ENCODE measurements at regions not wholly inside any gene's neighbourhood (a gene's known extent, or its start where the extent isn't known, plus 50 kb on each side); places are given as distances from the start of the nearest gene placed in this dataset.
"Not testable (repeated sequence)": the region's sequence is repeated elsewhere in the genome, so short reads cannot be mapped to it uniquely, and the experiment has no call there.

- Histone ChIP-seq H3K27me3 (peaks cover 0 to 4% (median 0%) of the 10 kb centered on the region in 4 donors), H3K4me3 (no peak overlapping the region), H3K27ac (no peak overlapping the region), H3K9me3 (no peaks in the 10 kb centered on the region), H3K4me1 (peaks cover 0 to 9% (median 5%) of the 10 kb centered on the region in 3 donors), H3K36me3 (no peaks in the 10 kb centered on the region)
- DNase-seq = no peak
- intact Hi-C loops (cut with DNase I) = no loop called here
- WGBS, 2 donors = 50 to 77% methylated on average over 1 of the region's 1 CpG
- no peak for TF ChIP-seq POLR2A (IDR thresholded peaks at IDR 0.05)
- no peak for TF ChIP-seq CTCF (IDR thresholded peaks at IDR 0.05)
These were observed 266.3 kb upstream of the AGAP1 start for GRCh38 chr2:235227590-235227989.

- H3K9me3 ChIP-seq; H3K4me3 ChIP-seq; DNase-seq; H3K27me3 ChIP-seq; H3K27ac ChIP-seq; H3K36me3 ChIP-seq; H3K4me1 ChIP-seq; intact Hi-C loops (cut with DNase I): not testable (repeated sequence)
- WGBS, 2 donors = 88 to 92% methylated on average over 3 of the region's 3 CpGs
These were observed 265.4 kb upstream of the AGAP1 start for GRCh38 chr2:235228422-235228821.

GRCh38 chr2:235229236-235229635 is 264.6 kb upstream of the AGAP1 start:
- intact Hi-C loops (cut with DNase I) = no loop called here
- 52 to 57% methylated on average over 2 to 3 of the region's 3 CpGs for WGBS, 2 donors

GRCh38 chr2:235230821-235231601 is 262.8 kb upstream of the AGAP1 start:
- TF ChIP-seq POLR2A (IDR thresholded peaks at IDR 0.05) = no peak
- no peak for TF ChIP-seq CTCF (IDR thresholded peaks at IDR 0.05)
- no peak for DNase-seq
- intact Hi-C loops (cut with DNase I) = no loop called here
- Histone ChIP-seq H3K27me3 (peaks cover 0 to 4% (median 0%) of the 10 kb centered on the region in 4 donors), H3K27ac (no peak overlapping the region), H3K9me3 (no peaks in the 10 kb centered on the region), H3K4me3 (no peak overlapping the region), H3K36me3 (no peaks in the 10 kb centered on the region), H3K4me1 (peaks cover 0 to 9% (median 5%) of the 10 kb centered on the region in 3 donors)
- WGBS, 2 donors = 58% methylated on average over 8 of the region's 8 CpGs

More at GRCh38 chr2:235229236-235229635, 264.6 kb upstream of the AGAP1 start:
- Histone ChIP-seq H3K9me3 (no peaks in the 10 kb centered on the region), H3K27me3 (peaks cover 0 to 4% (median 0%) of the 10 kb centered on the region in 4 donors), H3K36me3 (no peaks in the 10 kb centered on the region), H3K4me1 (peaks cover 0 to 9% (median 5%) of the 10 kb centered on the region in 3 donors), H3K27ac (no peak overlapping the region), H3K4me3 (no peak overlapping the region)
- no peak for TF ChIP-seq CTCF (IDR thresholded peaks at IDR 0.05)
- no peak for TF ChIP-seq POLR2A (IDR thresholded peaks at IDR 0.05)
- no peak for DNase-seq

- Histone ChIP-seq H3K4me3 (no peak overlapping the region), H3K4me1 (peaks cover 0 to 9% (median 5%) of the 10 kb centered on the region in 3 donors), H3K9me3 (no peaks in the 10 kb centered on the region), H3K36me3 (no peaks in the 10 kb centered on the region), H3K27ac (no peak overlapping the region), H3K27me3 (no peaks in the 10 kb centered on the region)
- TF ChIP-seq POLR2A (IDR thresholded peaks at IDR 0.05) = no peak
- no peak for TF ChIP-seq CTCF (IDR thresholded peaks at IDR 0.05)
- 78 to 82% methylated on average over 11 to 13 of the region's 20 CpGs for WGBS, 2 donors
- intact Hi-C loops (cut with DNase I) = no loop called here
- DNase-seq = no peak
These were observed 261.1 kb upstream of the AGAP1 start for GRCh38 chr2:235232449-235233433.
